GM21528 (cell line): ENCODE measurements at regions not wholly inside any gene's neighbourhood (a gene's known extent, or its start where the extent isn't known, plus 50 kb on each side); places are given as distances from the start of the nearest gene placed in this dataset.
A peak's percentile ranks its signal among the peaks of the same experiment; 100 is the strongest.

ENCODE experiments used
- ATAC-seq: cut with Tn5 transposase; IDR thresholded peaks from one replicate; pipeline ENCODE4 v1.9.1; 2021; ENCODE audit warnings: mild to moderate bottlenecking, moderate library complexity; ENCODE audit not compliant: unreplicated experiment, low FRiP score

DNA sequence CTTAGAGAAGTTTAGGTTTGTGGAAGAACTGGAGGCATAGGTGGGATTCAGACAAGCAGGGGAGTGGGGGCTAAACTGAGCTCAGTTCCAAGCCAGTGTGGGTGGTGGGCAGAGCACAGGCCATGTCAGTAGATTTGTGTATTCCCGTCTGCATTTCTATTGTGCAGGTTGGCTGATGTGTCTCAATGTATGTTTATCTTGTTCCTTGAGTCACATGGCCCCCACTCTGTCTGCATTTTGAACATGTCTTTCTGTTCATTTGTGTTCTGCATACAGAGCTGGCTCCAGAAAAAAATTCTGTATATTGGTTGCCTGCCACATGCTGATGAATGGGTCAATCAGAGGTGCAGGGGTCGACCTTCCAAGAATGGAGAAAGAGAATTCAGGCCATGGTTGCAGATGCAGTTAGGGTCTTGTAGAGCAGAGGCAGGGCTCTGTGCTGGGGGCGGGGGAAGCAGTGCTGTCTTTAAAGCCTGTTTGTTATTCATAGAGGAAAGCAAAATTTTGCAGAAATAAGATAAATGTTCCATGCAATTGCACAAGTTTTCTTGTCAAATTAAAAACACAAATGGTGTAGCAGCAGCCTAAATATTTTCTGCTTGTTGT is 166.7 kb downstream of the CDH26 start:
- no peak for ATAC-seq

DNA sequence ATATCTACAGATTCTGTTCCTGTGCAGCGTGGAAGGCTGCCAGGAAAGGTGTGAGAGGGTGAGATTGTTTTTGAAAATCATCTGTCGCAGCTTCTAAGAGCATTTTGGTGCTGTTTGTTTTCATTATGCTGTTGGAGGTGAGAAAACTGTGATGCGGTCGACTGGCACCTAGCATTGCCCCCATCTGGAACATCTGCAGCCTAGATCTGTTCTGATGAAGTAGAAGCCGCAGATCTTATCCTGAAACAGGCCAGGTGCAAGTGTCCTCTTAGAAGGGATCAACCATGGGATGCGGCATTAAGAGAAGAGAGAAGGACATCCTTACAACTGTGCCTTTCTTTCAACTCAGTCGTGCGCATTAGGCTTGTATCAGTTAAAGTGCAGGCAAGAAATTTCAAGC is 167.3 kb downstream of the CDH26 start:
- ATAC-seq: no peak

DNA sequence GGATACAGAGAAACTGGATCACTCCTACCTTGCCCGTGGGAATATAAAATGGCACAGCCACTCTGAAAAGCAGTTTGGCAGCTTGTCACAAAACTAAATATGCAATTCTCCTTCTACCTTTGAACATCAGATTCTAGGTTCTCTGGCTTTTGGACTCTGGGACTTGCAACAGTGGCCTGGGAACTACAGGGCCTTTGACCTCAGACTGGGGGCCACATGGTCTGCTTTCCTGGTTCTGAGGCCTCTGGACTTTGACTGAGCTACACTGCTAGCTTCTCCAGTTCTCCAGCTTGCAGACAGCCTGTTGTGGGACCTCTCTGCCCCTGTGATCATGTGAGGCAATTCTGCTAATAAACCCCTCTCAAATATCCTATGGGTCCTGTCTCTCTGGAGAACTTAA is 168.8 kb downstream of the CDH26 start:
- ATAC-seq: no peak

DNA sequence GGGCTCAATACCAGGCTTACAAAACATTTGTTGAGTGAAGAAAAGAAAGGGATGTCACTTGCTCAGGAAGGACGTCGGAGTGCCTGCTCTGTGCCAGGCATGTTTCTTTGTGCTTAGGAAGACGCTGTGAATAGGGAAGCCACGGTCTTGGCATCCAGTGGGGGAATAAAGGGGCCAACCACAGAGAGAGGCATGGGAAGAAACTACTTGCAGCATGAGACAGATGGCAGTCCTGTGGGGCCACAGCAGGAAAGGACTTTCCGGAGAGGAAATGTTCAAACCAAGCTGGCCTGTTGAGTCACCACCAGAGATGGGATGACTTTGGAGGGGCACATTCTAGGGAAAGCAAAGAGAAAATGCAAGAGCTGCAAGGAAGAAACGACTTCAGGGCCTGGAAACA is 173.2 kb downstream of the CDH26 start:
- no peak for ATAC-seq

DNA sequence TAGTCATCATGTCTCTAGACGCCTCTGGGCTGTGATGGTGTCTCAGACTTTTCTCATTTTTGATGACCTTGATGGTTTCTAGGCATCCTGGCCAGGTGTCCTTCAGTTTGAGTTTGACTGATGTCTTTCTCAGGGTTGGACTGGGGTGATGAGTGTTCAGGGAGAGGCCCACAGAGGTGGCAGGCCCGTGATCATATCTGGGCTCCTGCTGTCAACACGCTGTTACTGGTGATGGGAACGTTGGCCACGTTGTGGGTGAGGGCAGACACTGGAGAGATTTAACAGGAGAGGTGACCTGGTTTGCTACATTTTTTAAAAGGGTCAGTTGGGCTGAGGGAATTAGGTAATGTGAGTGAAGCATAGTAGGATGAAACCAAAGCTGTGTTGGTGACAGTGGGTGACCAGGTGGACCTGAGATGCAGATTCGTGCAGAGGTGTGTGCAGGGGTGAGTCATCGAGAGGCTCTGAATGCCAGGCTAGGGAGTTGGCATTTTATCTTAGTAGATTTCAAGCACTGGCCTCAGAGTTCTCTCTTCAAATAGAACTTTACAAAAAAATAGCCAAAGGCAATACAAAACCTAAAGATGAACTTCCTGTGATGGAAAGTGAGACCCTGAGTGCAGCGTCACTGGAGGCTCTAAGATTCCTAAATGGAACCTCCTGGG is 174.1 kb downstream of the CDH26 start:
- no peak for ATAC-seq

DNA sequence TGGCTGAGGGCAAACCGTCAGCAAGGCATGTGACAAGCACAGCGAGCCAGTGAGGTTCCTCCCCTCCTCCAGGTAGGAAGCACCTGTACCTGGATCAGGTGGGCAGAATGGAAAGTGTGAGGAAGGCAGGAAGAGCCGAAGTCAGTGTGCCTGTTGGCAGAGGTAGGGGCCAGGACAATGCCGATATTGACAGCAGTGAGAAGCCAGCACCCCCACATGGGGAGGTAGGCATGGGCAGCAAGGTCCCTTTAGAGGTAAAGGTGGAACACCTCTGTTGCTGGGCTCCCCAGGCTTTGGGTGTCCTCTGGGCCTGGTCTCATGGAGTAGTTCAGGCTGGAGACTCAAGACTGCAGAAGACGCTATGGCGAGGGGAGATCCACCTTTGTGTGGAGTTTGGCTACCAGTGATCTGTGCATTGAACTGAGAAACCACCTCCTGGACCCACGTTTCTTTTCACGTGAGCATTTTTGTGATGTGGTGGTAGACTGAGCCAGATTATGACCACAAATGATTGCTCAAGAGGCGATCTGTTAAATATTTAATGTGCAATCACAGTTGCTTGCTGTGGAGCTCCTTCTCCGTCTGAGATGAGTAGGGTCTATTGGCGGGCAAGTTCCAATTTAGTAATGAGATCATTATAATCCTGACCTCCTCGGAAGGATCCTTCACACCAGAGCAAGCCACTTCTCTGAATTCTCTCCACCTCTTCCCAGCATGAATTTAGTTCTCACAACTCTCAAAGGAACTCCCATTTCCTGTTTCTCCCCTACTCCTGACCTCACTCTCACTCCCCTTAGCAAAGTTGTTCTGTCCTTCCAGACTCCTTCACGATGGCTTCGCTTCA is 174.8 kb downstream of the CDH26 start:
- no peak for ATAC-seq

DNA sequence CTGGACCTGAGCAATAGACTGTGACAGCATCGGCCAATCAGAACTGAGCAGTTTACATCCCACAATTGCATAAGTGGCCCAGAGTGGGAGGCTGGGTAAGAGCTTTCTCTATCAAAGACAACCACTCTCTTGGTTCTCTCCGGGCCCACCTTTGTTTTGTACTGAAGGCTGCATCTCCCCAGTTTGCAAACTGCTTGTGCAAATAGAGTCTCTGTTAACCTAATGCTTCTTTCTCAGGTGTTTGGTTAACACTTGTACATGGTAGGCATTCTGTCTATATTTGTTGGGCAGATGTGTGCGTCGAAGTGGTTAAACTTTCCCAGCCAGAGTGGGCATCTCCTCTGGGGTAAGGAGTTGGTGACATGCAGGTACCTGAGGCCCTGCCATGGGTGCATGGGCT is 177.1 kb downstream of the CDH26 start:
- no peak for ATAC-seq

DNA sequence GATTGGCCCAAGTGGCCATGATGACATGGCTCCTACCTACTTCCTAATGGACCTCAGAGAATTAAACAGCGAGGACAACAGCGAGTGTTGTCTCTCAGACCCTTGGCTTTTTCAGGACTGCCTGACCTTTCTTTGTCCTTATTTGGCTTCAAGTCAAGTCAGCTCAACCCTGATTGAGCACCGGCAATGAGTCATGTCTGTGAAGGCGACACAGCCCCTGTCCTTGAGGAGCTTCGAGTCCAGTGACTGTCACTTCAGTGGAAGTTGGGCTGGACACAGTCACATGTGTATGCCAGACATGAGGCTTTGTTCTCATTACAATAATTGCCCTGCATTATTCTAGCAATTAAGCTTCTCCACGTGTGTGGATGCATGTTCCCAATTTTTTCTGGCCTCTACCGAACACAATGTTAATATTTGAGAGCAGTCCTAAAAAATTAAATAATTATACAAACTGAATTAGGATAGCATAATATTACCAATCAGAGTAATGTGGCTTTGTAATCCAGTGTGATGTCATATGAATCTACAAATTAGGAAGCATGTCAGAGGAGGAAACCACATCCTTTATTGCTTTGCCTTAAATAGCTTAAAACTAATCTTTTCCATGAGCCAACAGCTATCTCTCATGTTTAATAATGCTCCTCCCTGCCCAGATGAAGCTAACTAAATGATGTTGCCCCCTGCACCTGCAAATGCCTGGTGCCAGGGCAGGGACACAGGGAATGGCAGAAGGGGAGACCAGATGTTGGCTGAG is 178.6 kb downstream of the CDH26 start:
- no peak for ATAC-seq

DNA sequence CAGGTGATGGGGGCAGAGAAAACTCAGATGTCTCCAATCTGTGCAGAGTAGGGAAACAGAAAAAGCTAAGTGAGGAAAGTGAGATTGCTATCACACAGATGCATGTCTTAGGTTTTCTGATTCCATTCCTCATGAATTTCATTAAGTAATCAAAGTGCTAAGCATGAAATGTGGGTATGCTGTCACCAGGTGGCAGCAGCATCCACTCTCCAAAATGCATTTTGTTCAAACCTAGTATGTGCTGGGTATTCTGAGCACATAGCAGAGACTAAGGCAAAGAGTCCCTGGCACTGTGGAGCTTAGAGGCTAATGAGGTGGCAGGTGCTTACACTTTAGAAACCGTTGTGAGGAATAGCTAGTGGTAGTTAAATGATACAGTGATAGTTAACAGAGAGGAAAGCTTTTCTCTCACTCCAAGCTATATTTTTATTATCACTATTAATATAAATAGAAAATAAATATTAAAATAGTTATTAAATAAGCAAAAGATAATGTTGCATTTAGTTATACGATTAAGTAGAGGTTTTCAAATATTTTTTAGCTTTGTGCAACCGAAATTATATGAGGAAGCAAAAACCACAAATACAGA is 179.5 kb downstream of the CDH26 start:
- peak; percentile 54 for ATAC-seq

DNA sequence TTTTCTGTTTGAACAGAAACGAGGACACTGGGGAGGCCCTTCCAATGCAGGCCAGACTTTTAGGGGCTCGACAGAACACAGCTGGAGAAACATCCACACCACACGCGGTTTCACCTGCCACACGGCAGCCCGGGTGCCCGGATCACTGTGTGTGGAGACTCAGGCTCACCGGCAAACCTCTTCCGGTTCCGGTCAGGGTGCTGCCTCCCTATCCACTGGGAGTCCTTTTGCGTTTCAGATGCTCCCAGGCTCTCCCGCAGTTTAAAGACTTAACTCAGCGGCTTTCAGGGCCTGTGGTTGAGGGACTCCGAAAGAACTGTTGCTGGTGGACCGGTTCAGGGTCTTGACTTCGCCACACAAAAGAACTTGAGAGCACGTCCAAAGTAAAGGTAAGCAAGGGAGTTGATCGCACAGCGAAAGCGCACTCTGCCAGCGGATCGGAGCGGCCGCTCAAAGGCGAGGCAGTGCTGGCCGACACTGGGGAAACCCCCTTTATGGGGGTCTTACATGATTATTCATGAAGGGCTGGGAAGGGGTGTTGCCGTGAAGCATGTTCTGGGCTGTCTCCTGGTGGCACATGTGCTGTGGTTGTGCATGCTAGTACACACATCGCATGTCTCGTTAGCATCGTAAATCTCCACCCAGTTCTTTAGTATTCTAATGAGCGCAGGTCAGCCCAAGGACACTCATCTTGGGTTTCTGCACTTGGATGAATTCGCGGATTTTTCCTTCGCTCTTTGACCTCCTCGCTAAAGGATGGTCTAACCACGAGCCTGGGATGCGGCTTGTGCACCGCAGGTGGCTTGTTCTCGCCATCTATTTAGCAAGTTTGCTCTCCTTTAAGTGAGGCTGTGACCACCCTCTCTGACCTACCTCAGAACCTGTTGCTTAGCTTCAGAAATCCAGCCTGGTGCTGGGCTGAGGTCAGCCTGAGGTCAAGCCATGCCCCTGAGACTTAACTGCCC is 180.3 kb downstream of the CDH26 start:
- ATAC-seq: no peak

DNA sequence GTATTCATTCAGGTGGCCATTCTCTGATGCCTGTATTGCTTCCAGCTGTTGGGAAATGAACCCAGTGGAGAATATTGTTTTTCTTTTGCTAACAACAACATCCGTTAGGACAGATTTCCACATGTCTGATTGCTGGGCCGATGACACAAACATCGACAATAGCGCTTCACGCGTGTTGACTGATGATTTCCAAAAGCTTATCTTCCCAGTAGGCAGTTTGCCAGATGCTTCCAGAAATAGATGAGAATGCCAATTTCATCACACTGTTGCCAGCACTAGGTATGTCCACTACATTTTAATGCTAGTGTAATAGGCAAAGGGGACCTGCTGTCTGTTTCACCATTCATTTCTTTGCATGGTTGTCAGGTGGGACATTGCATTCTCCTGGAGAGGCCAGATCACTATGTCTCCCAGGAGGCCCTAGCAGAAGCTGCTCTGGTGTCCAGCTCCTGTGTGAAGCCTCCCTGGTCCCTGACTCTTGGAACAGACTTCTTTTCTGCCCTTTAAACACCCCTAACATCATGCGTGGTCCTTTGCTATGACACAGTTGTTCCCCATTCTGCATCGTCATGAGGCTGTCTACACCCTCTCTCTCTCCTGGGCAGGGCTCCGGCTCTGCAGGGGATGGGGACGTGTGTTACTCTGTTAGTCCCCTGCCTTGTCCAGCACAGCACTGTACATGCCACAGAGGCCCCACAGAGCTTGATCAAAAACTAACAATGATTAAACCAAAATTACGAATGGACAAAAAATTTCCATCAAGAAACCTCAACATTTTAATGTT is 181.6 kb downstream of the CDH26 start:
- ATAC-seq: no peak

DNA sequence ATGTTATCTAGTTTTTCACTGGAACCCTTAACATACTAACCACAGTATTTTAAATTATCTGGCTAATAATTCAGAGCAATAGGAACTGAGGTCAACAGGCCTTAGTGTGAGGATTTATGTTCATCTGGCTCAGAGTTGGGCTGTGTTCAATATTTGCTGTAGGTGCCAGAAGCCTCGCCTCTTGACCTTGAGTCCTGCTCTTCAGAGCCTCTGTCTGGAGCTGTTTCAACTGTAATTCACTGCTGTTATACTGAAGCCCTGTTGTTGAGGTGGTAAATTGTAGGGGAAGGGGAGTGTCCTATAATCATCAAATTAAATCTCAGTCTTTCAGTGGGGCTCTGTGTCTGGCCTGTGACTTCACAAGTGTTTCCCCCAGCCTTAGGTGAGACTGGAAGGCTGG is 184.4 kb downstream of the CDH26 start:
- no peak for ATAC-seq

DNA sequence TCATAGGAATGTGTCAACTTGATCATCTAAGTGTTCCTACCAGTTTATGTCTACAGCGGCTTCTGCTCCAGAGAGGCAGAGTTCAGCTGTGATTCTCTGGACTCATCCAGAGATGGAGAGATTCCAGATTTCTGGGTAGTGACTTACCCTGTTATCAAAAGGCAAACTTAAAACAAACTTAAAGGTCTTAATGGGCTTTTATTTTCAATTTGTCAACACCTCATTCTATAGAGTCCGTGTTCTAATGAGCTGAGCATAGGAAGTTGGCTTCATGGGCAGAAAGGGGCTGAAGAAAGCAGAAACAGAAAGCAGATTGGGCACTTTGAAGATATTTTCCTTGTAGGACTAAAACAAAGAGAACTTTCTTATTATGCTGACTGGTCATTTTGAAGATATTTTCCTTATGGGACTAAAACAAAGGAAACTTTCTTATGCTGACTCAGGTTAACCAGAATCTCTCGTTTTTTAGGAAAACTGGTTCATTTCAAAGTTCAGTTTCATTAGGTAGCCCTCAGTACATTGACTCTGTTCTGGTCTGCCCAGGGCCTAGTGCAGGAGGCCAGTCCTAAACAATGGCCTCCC is 185.1 kb downstream of the CDH26 start:
- ATAC-seq: no peak

DNA sequence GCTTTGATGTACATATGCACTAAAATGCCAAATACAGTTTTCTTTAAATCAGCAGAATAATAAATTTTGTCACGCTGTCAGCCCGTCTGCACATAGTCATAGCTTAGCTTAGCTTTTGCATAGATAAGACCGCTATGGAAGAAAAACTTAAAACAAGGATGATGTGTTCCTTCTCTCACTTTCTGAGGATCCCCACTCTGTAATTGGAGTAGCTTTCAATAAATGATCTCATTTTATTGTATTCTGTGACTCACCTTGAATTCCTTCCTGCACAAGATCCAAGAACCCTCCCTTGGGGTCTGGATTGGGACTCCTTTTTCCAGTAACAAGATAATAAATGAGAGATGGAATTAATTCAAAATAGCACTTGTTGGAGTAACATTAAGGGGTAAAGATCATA is 186.2 kb downstream of the CDH26 start:
- no peak for ATAC-seq

DNA sequence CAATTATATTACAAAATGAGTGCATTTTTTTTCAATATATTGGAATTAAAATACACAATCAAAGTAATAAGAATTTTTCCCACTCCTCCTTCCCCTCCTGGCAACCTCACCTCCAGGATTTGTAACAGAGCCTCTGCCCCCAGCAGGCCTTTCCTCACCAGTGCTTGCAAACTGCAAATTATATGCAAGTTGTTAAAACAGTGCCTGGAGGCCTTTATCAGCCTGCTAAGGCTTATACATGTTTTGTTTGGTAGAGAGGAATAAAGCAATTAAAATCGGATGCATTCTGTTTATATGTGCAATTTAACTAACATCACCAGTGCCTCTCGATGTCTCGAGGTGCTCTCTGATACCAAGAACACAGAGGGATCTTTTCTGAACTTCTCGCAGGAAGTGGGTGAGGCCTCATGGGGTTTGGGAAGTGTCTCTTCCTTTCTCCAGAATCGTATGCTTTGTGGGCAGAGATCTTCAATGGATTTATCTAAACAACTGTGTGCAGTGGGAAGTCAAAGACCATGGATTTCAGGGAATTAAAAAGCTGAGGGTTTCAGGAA is 186.8 kb downstream of the CDH26 start:
- ATAC-seq: no peak

DNA sequence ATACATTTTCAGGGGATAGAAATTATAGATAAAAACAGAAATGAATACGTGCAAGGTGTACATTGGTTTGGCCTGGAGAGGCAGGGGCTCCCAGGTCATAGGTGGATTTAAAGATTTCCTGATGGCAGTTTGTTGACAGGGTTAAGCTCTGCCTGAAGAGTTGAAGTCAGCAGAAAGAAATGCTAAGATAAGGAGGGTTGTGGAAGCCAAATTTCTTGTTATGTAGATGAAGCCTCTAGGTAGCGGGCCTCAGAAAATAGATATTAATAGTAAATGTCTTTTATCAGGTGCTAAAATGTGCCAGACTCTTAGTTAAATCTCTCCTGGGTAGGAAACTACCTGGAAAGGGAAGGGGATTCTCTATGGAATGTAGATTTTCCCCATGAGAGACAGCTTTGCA is 188.8 kb downstream of the CDH26 start:
- no peak for ATAC-seq

DNA sequence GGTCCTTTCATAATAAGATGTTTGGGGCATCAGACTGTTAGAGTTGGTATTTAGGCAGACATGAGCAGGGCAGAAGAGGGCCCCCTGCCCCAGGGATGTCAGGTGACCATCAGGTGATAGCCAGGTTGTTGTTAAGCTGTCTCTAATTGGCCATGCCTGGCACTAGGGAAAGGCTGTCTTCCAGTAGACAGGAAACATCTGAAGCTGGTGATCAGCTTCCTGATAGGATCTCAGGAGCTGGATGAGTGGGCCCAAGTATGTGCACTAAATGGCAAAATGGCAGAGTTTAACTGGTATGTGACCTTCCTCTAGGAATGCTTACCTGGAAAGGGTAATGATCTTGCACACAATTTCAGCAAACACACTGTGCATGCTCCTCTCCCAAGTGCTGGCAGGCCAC is 190.7 kb downstream of the CDH26 start:
- no peak for ATAC-seq

DNA sequence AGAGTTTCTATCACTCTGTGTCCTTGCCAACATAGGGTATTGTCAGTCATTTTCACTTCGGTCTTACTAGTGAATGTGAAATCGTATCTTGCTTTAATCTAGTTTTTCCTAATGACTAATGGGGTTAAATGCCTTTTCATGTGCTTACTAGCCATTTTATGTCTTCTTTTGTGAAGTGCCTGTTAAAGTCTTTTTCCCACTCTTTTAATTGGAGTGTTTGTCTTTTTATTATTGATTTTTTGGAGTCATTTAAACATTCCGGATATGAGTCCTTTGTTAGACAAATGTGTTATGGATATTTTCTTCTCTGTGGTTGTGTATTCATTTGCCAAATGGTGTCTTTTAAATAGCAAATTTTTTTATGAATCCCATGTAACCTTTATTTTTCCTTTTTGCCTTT is 194.6 kb downstream of the CDH26 start:
- no peak for ATAC-seq
